Middle frontal gyrus (tissue), 1 donor: ENCODE measurements at regions not wholly inside any gene's neighbourhood (a gene's known extent, or its start where the extent isn't known, plus 50 kb on each side); places are given as distances from the start of the nearest gene placed in this dataset.

Experiments
- DNase-seq: peaks from one replicate; pipeline ENCODE4 v3.0.0-alpha.2; 2015; ENCODE audit warnings: low spot score; ENCODE audit errors: extremely low spot score

- DNase-seq: no peak
Measured at GRCh38 chr14:42459171-42459685, 852.6 kb downstream of the LRFN5 start.

- no peak for DNase-seq
Measured at GRCh38 chr14:42441615-42442014, 834.9 kb downstream of the LRFN5 start.

- DNase-seq: no peak
Measured at GRCh38 chr14:42437809-42438208, 831.1 kb downstream of the LRFN5 start.

- no peak for DNase-seq
Measured at GRCh38 chr14:42429401-42429800, 822.7 kb downstream of the LRFN5 start.

- DNase-seq: no peak
Measured at GRCh38 chr14:42428996-42429395, 822.3 kb downstream of the LRFN5 start.

- no peak for DNase-seq
Measured at GRCh38 chr14:42424501-42424900, 817.8 kb downstream of the LRFN5 start.

- DNase-seq: no peak
Measured at GRCh38 chr14:42421377-42422078, 814.9 kb downstream of the LRFN5 start.

- DNase-seq: no peak
Measured at GRCh38 chr14:42420071-42420470, 813.4 kb downstream of the LRFN5 start.

GRCh38 chr14:42407153-42407552, 800.5 kb downstream of the LRFN5 start:
- no peak for DNase-seq

GRCh38 chr14:42391146-42391834, 784.6 kb downstream of the LRFN5 start:
- peak; percentile 12 for DNase-seq

GRCh38 chr14:42378880-42379279, 772.2 kb downstream of the LRFN5 start:
- no peak for DNase-seq

GRCh38 chr14:42378274-42378673, 771.6 kb downstream of the LRFN5 start:
- no peak for DNase-seq

- no peak for DNase-seq
Measured at GRCh38 chr14:42374332-42374731, 767.7 kb downstream of the LRFN5 start.

- DNase-seq: no peak
Measured at GRCh38 chr14:42370056-42370455, 763.4 kb downstream of the LRFN5 start.

GRCh38 chr14:42368234-42368633, 761.6 kb downstream of the LRFN5 start:
- DNase-seq: no peak

GRCh38 chr14:42353315-42353714, 746.6 kb downstream of the LRFN5 start:
- no peak for DNase-seq

GRCh38 chr14:42335918-42336317, 729.2 kb downstream of the LRFN5 start:
- no peak for DNase-seq

- DNase-seq: no peak
Measured at GRCh38 chr14:42334931-42335330, 728.3 kb downstream of the LRFN5 start.

GRCh38 chr14:42323426-42323825, 716.8 kb downstream of the LRFN5 start:
- DNase-seq: no peak

GRCh38 chr14:42322531-42323284, 716.0 kb downstream of the LRFN5 start:
- DNase-seq: no peak

- DNase-seq: no peak
Measured at GRCh38 chr14:42319996-42320395, 713.3 kb downstream of the LRFN5 start.

GRCh38 chr14:42316693-42317092, 710.0 kb downstream of the LRFN5 start:
- no peak for DNase-seq
